ENCODE measurements at regions not wholly inside any gene's neighbourhood (a gene's known extent, or its start where the extent isn't known, plus 50 kb on each side); places are given as distances from the start of the nearest gene placed in this dataset.
A peak's percentile ranks its signal among the peaks of the same experiment; 100 is the strongest.

DNA sequence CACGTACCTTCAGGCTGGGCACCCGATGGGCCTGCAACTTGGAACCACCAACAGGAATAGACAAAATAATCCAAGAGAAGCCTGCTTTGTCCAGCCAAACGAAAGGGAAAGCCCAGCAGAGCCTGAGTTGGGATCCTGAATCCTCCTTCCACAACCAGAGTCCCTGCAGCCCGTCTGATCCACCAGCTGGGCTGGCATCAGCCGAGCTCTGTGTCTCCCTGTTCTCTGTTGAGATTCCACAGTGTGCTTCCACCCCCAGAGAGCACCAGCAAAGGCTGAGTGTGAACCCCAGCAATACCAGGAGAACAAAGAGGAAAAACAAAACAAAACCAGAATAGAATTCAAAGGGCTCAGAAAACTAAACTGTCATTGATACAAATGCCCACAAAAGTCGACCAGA, 68.8 kb upstream of the PRNP start:
- no peaks in the 10 kb centered on the region for H4K20me1 ChIP-seq (ENCODE audit: insufficient read depth, low read length)
- peaks cover 7% of the 10 kb centered on the region for H3K36me3 ChIP-seq (replicated peaks; ENCODE audit: low read depth, low read length)
- TF ChIP-seq, protein P1, sequence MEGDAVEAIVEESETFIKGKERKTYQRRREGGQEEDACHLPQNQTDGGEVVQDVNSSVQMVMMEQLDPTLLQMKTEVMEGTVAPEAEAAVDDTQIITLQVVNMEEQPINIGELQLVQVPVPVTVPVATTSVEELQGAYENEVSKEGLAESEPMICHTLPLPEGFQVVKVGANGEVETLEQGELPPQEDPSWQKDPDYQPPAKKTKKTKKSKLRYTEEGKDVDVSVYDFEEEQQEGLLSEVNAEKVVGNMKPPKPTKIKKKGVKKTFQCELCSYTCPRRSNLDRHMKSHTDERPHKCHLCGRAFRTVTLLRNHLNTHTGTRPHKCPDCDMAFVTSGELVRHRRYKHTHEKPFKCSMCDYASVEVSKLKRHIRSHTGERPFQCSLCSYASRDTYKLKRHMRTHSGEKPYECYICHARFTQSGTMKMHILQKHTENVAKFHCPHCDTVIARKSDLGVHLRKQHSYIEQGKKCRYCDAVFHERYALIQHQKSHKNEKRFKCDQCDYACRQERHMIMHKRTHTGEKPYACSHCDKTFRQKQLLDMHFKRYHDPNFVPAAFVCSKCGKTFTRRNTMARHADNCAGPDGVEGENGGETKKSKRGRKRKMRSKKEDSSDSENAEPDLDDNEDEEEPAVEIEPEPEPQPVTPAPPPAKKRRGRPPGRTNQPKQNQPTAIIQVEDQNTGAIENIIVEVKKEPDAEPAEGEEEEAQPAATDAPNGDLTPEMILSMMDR (IDR thresholded peaks at IDR 0.05; ENCODE audit: low read depth, low read length), result no peak
- H3K79me2 ChIP-seq (ENCODE audit: low read length), result no peaks in the 10 kb centered on the region
- no peak overlapping the region for H3K4me3 ChIP-seq (ENCODE audit: low read length)
- peaks cover 20% of the 10 kb centered on the region for H3K27me3 ChIP-seq (ENCODE audit: low read depth, low read length)
- H3K4me2 ChIP-seq (ENCODE audit: low read length), result no peak overlapping the region
- no peak overlapping the region for H3K27ac ChIP-seq (ENCODE audit: low read length)
- no peak overlapping the region for H2AFZ ChIP-seq (ENCODE audit: low read depth, low read length)
- peaks cover 20% of the 10 kb centered on the region for H3K9me3 ChIP-seq (ENCODE audit: insufficient read depth, low read length)
- H3K9ac ChIP-seq (ENCODE audit: low read length), result no peak overlapping the region
- peaks cover 5% of the 10 kb centered on the region for H3K4me1 ChIP-seq (ENCODE audit: low read length)

DNA sequence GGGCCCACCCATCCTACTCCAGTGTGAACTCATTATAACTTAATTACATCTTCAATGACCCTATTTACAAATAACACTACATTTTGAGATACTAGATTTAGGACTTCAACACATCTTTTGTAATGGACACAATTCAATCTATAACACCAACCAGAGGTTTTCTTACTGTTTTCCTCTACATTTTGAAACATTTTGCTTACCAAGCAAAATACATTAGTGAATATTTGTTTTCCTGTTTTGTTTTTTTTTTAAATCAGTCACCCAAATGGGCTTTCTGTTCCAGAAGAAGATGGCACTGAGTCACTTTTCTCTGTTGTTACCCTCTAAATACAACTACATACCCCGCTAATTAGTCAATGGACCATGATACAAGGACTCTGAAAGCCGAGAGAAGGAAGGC, 69.2 kb upstream of the PRNP start:
- Histone ChIP-seq H3K27me3 (ENCODE audit: low read depth, low read length) (peaks cover 15% of the 10 kb centered on the region), H2AFZ (ENCODE audit: low read depth, low read length) (no peak overlapping the region), H3K9ac (ENCODE audit: low read length) (no peak overlapping the region), H3K27ac (ENCODE audit: low read length) (no peak overlapping the region), H3K4me3 (ENCODE audit: low read length) (no peak overlapping the region), H3K4me2 (ENCODE audit: low read length) (no peak overlapping the region), H3K36me3 (replicated peaks; ENCODE audit: low read depth, low read length) (peaks cover 7% of the 10 kb centered on the region), H3K9me3 (ENCODE audit: insufficient read depth, low read length) (peaks cover 20% of the 10 kb centered on the region), H3K79me2 (ENCODE audit: low read length) (no peaks in the 10 kb centered on the region), H4K20me1 (ENCODE audit: insufficient read depth, low read length) (no peaks in the 10 kb centered on the region), H3K4me1 (ENCODE audit: low read length) (peaks cover 5% of the 10 kb centered on the region)
- TF ChIP-seq, protein P1 (IDR thresholded peaks at IDR 0.05; ENCODE audit: low read depth, low read length), result no peak
- no peak for TF ChIP-seq EZH2phosphoT487 (IDR thresholded peaks at IDR 0.05; ENCODE audit: low read depth)

DNA sequence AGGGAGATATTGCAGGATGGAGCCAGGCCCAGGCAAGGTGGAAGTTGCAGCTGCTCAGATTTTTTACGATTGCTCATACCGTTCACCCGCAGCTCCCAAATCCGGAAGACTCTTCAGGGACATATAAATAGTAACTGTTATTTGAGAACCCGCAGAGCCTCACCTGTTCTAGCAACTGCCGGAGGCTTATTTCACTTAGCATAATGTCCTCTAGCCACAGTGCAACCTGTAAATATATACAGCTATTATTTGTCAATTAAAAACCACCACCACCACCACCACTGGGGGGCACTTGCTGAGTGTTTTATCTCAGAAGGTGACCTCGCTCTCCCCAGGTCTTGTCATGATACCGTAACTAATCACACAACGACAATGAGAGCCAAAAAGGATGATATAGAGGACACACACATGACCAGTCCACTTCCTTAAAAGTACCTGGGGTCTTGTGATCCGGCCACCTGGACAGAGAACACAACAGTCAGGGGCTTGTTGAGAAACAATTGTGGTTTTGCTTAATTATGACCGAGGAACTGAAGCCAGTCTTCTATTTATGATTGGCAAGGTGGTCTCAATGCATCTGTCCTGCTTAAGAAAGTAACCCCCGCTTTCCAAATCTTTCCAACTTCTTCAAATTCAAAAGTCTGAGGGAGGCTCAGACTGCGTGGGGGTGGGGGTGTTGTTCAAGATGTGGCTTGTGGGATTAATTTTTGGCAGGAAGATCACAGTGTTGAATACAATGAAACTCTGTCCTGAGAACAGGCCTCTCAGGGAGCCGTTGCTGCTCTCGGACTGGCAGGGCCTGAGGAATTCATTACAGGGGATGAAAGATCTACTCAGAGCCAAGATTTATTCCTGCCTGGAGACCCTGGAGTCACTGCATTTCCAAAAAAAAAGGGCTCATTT, 72.3 kb upstream of the PRNP start:
- peaks cover 7% of the 10 kb centered on the region for H3K36me3 ChIP-seq (replicated peaks; ENCODE audit: low read depth, low read length)
- no peak for TF ChIP-seq EZH2phosphoT487 (IDR thresholded peaks at IDR 0.05; ENCODE audit: low read depth)
- TF ChIP-seq, protein P1 (IDR thresholded peaks at IDR 0.05; ENCODE audit: low read depth, low read length), result peak; percentile 65
- H3K4me2 ChIP-seq (ENCODE audit: low read length), result peak overlapping the region; percentile 42
- peaks cover 20% of the 10 kb centered on the region for H3K9me3 ChIP-seq (ENCODE audit: insufficient read depth, low read length)
- no peaks in the 10 kb centered on the region for H3K79me2 ChIP-seq (ENCODE audit: low read length)
- H3K27me3 ChIP-seq (ENCODE audit: low read depth, low read length), result peaks cover 24% of the 10 kb centered on the region
- no peak overlapping the region for H3K4me3 ChIP-seq (ENCODE audit: low read length)
- H4K20me1 ChIP-seq (ENCODE audit: insufficient read depth, low read length), result no peaks in the 10 kb centered on the region
- no peak overlapping the region for H3K27ac ChIP-seq (ENCODE audit: low read length)
- no peak overlapping the region for H2AFZ ChIP-seq (ENCODE audit: low read depth, low read length)
- H3K9ac ChIP-seq (ENCODE audit: low read length), result no peak overlapping the region
- H3K4me1 ChIP-seq (ENCODE audit: low read length), result peaks cover 5% of the 10 kb centered on the region

DNA sequence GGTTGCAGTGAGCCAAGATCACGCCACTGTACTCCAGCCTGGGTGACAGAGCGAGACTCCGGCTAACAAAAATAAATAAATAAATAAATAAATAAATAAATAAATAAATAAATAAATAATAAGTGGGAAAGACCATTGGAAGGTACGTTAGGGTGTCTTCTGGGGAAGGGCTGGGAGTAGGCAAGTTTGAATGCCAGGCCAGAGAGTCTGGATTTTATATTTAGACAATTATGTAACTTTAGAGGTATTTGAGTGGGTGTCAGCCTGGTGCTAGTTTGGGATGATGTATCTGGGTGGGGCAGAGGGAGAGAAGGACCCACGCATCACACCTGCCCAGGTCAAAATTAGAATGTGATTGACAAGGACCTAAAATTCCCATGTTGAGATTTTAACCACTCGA, 73.1 kb upstream of the PRNP start:
- peaks cover 20% of the 10 kb centered on the region for H3K9me3 ChIP-seq (ENCODE audit: insufficient read depth, low read length)
- H3K27me3 ChIP-seq (ENCODE audit: low read depth, low read length), result peaks cover 26% of the 10 kb centered on the region
- H3K36me3 ChIP-seq (replicated peaks; ENCODE audit: low read depth, low read length), result peaks cover 7% of the 10 kb centered on the region
- peaks cover 5% of the 10 kb centered on the region for H3K4me1 ChIP-seq (ENCODE audit: low read length)
- no peak overlapping the region for H3K9ac ChIP-seq (ENCODE audit: low read length)
- no peak overlapping the region for H3K27ac ChIP-seq (ENCODE audit: low read length)
- no peak overlapping the region for H3K4me3 ChIP-seq (ENCODE audit: low read length)
- no peak for TF ChIP-seq EZH2phosphoT487 (IDR thresholded peaks at IDR 0.05; ENCODE audit: low read depth)
- TF ChIP-seq, protein P1 (IDR thresholded peaks at IDR 0.05; ENCODE audit: low read depth, low read length), result no peak
- H2AFZ ChIP-seq (ENCODE audit: low read depth, low read length), result no peak overlapping the region
- H3K4me2 ChIP-seq (ENCODE audit: low read length), result no peak overlapping the region
- no peaks in the 10 kb centered on the region for H4K20me1 ChIP-seq (ENCODE audit: insufficient read depth, low read length)
- H3K79me2 ChIP-seq (ENCODE audit: low read length), result no peaks in the 10 kb centered on the region
